NB4 (cell line): ENCODE measurements at regions not wholly inside any gene's neighbourhood (a gene's known extent, or its start where the extent isn't known, plus 50 kb on each side); places are given as distances from the start of the nearest gene placed in this dataset.

Experiments used
- CTCF ChIP-seq: IDR thresholded peaks from one replicate; pipeline ENCODE4 v1.5.1; 2012; ENCODE audit warnings: low read depth, low read length
- POLR2A ChIP-seq: IDR thresholded peaks from 2 replicates; pipeline ENCODE4 v1.6.1; 2011; ENCODE audit warnings: mild to moderate bottlenecking; ENCODE audit not compliant: insufficient read length; ENCODE audit errors: extremely low read depth
- TF ChIP-seq, protein P1 (sequence below): IDR thresholded peaks from 2 replicates; pipeline ENCODE4 v1.6.1; 2011; ENCODE audit warnings: low read depth, low read length

DNA sequence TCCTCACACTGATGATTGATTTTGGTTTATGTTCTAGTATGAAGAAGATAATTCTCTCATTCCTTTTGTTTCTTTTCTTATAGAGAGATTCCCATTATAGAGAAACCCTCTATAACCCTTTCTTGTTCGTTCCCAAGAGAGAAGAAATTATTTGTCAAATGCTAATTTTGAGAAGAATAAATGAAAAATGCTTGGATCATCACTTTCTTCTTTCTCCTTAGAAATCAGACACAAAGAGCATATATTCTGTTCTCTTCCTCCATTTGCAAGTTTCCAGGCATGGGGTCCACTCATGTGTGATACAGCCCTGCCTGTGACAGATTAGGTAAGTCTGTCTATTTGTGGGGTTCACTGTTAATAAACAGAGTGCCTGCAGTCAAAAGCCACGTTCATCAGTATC, 222.6 kb upstream of the NECTIN3 start:
- TF ChIP-seq CTCF (no peak), POLR2A (no peak)
- TF ChIP-seq, protein P1, sequence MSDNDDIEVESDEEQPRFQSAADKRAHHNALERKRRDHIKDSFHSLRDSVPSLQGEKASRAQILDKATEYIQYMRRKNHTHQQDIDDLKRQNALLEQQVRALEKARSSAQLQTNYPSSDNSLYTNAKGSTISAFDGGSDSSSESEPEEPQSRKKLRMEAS, result no peak
